ENCODE measurements at regions not wholly inside any gene's neighbourhood (a gene's known extent, or its start where the extent isn't known, plus 50 kb on each side); places are given as distances from the start of the nearest gene placed in this dataset.
"Not testable (repeated sequence)": the region's sequence is repeated elsewhere in the genome, so short reads cannot be mapped to it uniquely, and the experiment has no call there.

DNA sequence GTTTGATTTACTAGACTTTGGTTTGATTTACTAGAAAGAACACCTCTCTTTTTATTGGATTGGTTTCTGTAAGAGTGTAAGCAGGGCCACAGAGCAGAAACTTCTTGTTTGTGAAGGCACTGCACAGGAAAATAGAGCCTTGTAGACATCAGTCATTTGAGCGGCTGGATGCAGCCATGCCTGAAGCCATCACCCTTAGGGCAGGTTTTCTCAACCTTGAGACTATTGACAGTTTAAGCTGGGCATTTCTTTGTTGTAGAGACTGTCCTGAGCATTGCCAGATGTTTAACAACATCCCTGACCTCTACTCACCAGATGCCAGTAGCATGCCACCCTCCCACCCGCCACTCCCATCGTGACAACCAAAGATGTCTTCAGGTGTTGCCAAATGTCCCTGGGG lies 130.2 kb upstream of the SULF2 start:
- TF ChIP-seq, protein P1, sequence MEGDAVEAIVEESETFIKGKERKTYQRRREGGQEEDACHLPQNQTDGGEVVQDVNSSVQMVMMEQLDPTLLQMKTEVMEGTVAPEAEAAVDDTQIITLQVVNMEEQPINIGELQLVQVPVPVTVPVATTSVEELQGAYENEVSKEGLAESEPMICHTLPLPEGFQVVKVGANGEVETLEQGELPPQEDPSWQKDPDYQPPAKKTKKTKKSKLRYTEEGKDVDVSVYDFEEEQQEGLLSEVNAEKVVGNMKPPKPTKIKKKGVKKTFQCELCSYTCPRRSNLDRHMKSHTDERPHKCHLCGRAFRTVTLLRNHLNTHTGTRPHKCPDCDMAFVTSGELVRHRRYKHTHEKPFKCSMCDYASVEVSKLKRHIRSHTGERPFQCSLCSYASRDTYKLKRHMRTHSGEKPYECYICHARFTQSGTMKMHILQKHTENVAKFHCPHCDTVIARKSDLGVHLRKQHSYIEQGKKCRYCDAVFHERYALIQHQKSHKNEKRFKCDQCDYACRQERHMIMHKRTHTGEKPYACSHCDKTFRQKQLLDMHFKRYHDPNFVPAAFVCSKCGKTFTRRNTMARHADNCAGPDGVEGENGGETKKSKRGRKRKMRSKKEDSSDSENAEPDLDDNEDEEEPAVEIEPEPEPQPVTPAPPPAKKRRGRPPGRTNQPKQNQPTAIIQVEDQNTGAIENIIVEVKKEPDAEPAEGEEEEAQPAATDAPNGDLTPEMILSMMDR (IDR thresholded peaks at IDR 0.05; ENCODE audit: borderline replicate concordance, control extremely low read depth, extremely low read depth, insufficient read depth, missing control alignments), result no peak
- in situ Hi-C loops (cut with MboI; ENCODE audit: low sequenced_read_pairs, unreplicated experiment), result no loop called here
- no peak for DNase-seq (ENCODE audit: low spot score)

GRCh38 chr20:47914792-47915191 lies 129.5 kb upstream of the SULF2 start:
- DNase-seq (ENCODE audit: low spot score), result no peak
- in situ Hi-C loops (cut with MboI; ENCODE audit: low sequenced_read_pairs, unreplicated experiment), result no loop called here
- TF ChIP-seq, protein P1 (IDR thresholded peaks at IDR 0.05; ENCODE audit: borderline replicate concordance, control extremely low read depth, extremely low read depth, insufficient read depth, missing control alignments), result no peak

DNA sequence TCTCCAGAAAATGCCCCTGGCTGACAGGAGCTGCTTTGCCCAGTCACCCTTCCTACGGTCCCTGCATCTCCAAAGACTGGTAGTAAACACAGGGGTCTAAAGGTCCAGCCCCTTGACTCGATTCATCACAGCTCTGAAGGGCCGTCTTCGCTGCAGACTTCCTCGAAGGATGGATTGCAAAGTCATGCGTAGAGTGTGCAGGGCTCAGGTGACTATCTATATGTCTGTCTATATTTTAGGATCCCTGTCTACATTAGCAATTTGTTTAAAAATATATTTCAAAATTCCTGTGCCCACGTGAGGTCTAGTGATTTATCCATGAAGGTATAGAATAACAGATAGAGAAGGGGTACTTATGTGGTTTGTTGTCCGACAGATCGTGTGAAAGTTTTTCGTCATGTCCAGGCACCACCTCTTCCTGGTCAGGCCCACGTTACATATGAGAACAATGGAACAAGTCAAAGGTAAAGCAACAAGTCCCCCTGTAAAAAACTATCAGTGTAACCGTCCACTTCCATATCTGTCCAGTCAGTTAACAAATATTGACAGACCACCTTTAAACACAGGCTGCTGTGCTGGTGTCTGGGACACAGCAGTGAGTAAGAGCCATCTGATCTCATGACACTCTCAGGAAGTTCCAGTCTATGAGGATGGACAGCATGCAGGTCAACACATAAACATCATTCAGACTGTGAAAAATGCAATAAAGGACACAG lies 127.7 kb upstream of the SULF2 start:
- in situ Hi-C loops (cut with MboI; ENCODE audit: low sequenced_read_pairs, unreplicated experiment); DNase-seq (ENCODE audit: low spot score): not testable (repeated sequence)

DNA sequence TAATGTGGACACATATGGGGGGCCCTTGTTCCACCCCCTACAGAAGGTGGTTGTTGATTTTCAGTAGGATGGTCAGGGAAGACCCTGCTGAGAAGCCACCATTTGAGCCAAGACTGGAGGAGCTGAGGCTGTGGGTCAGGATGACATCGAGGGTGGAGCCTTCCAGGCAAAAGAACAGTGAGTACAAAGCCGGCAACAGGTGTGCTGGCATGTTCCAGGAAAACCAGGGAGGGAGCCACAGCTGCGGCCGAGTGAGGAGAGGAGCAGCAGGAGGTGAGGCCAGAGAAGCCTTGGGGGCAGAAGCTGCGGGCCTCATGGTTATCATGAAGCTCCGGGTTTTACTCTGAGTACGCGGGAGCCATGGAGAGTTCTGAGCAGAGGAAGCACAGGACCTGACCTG lies 126.9 kb upstream of the SULF2 start:
- in situ Hi-C loops (cut with MboI; ENCODE audit: low sequenced_read_pairs, unreplicated experiment), result not testable (repeated sequence)

DNA sequence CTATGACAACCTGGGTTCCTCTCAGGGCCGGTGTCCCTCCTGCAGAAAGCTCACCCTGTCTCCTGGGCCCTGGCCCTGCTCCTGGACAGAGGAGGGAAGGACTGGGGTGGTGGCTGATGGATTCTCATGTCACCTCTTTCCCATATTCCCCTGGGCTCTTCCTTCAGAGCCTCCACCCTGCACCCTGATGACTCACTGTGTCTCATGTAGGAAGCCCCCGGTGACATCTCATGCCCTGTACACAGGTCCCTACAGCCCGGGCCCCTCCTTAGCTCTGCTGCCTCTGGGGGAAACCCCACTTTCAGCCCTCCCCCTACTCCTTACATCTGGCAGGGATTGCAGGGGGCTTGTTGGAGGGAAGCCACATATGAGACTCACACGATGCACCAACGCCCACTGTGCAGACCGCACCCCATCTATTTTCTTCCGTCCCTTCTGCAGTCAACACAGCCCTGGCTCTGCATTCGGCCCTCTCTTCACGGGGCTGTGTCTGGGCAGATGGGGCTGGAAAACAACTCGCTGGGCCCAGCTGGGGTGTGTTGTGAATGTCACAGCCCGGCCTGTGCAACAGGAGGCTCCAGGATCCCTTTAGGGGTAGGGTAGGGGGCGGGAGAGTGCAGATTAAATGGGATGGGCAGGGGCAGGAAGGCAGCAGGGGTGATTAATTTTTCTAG lies 124.6 kb upstream of the SULF2 start:
- DNase-seq (ENCODE audit: low spot score); in situ Hi-C loops (cut with MboI; ENCODE audit: low sequenced_read_pairs, unreplicated experiment): not testable (repeated sequence)

More for the DNA sequence above, 126.9 kb upstream of the SULF2 start:
- not testable (repeated sequence) for DNase-seq (ENCODE audit: low spot score)

GRCh38 chr20:47908361-47909035 lies 123.2 kb upstream of the SULF2 start:
- in situ Hi-C loops (cut with MboI; ENCODE audit: low sequenced_read_pairs, unreplicated experiment); DNase-seq (ENCODE audit: low spot score): not testable (repeated sequence)

DNA sequence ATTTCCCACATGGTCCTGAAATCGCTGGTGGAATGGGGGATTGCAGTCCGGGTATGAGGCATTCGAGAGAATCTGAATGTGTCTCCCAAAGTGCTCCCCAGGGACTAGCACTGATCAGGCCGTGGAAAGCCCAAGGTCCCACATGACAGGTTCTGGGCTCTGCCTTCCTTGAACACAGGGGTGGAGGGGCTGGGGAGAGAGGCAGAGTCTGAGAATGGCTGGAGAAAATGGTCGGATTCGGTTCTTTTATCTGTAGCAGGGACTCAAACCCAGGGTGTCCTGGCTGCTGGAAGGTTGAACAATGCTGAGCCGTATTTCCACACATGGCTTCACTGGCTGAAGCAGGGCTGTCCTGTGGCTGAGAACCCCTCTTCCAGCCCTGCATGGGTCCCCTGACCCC lies 122.7 kb upstream of the SULF2 start:
- DNase-seq (ENCODE audit: low spot score); in situ Hi-C loops (cut with MboI; ENCODE audit: low sequenced_read_pairs, unreplicated experiment): not testable (repeated sequence)

- TF ChIP-seq, protein P1 (IDR thresholded peaks at IDR 0.05; ENCODE audit: borderline replicate concordance, control extremely low read depth, extremely low read depth, insufficient read depth, missing control alignments), result no peak
- no peak for DNase-seq (ENCODE audit: low spot score)
- in situ Hi-C loops (cut with MboI; ENCODE audit: low sequenced_read_pairs, unreplicated experiment), result no loop called here
Measured at GRCh38 chr20:47907031-47907675, 121.9 kb upstream of the SULF2 start.

GRCh38 chr20:47906348-47906660 lies 121.0 kb upstream of the SULF2 start:
- DNase-seq (ENCODE audit: low spot score), result no peak
- TF ChIP-seq, protein P1 (IDR thresholded peaks at IDR 0.05; ENCODE audit: borderline replicate concordance, control extremely low read depth, extremely low read depth, insufficient read depth, missing control alignments), result no peak
- in situ Hi-C loops (cut with MboI; ENCODE audit: low sequenced_read_pairs, unreplicated experiment), result no loop called here
